Esophagus muscularis mucosa (tissue), 4 donors: ENCODE measurements at regions not wholly inside any gene's neighbourhood (a gene's known extent, or its start where the extent isn't known, plus 50 kb on each side); places are given as distances from the start of the nearest gene placed in this dataset.

ENCODE experiments used
- DNase-seq: peaks from one replicate; pipeline ENCODE4 v3.0.0-alpha.2; 2017; ENCODE audit errors: extremely low spot score
- H3K27ac ChIP-seq, 4 donors: fragments of 200-600 bp; sonication (generic); replicated peaks in 1 of 4; 1 replicate in 3 of 4; 2 replicates in 1 of 4; pipeline ENCODE4 v1.5.1; 2016 to 2019; ENCODE audit warnings: mild to moderate bottlenecking in 1 of 4
- H3K27me3 ChIP-seq, 4 donors: fragments of 200-600 bp; sonication (generic); one replicate each; pipeline versions ENCODE4 v1.5.1 to v1.6.0; 2016 to 2019
- H3K36me3 ChIP-seq, 4 donors: fragments of 200-600 bp; sonication (generic); one replicate each; pipeline ENCODE4 v1.5.1; 2016 to 2019
- H3K4me1 ChIP-seq, 4 donors: fragments of 200-600 bp; sonication (generic); one replicate each; pipeline ENCODE4 v1.5.1; 2016 to 2019
- H3K4me3 ChIP-seq, 4 donors: fragments of 200-600 bp; sonication (generic); 1 replicate in 2 of 4; 2 replicates in 2 of 4; pipeline ENCODE4 v1.5.1; 2016 to 2019; ENCODE audit warnings: mild to moderate bottlenecking in 4 of 4, moderate library complexity in 1 of 4
- H3K9me3 ChIP-seq, 4 donors: fragments of 200-600 bp; sonication (generic); 1 replicate in 3 of 4; 2 replicates in 1 of 4; pipeline ENCODE4 v1.5.1; 2016 to 2019
- CTCF ChIP-seq, 3 experiments: fragments of 200-600 bp in 2 of 3; fragments of 450-650 bp in 1 of 3; sonication (generic) in 2 of 3; IDR thresholded peaks; one replicate each; pipeline ENCODE4 v1.5.1; 2017 to 2019; ENCODE audit warnings: antibody characterized with exemption in 3 of 3, mild to moderate bottlenecking in 2 of 3, moderate library complexity in 1 of 3
- EP300 ChIP-seq: sonication (generic); formaldehyde crosslinking; IDR thresholded peaks from one replicate; pipeline ENCODE4 v1.6.1; 2017; ENCODE audit warnings: antibody characterized with exemption
- POLR2A ChIP-seq: fragments of 450-650 bp; IDR thresholded peaks from one replicate; pipeline ENCODE4 v1.6.1; 2017; ENCODE audit warnings: antibody characterized with exemption, moderate library complexity, mild to moderate bottlenecking, low read depth
- POLR2AphosphoS5 ChIP-seq, 2 donors: sonication (generic); formaldehyde crosslinking; IDR thresholded peaks; one replicate each; pipeline ENCODE4 v1.6.1; 2017; ENCODE audit warnings: antibody characterized with exemption in 2 of 2
- WGBS: methylation state at CpG from one replicate; pipeline ENCODE4 v1.1.5; 2018; 5-methylcytosine and 5-hydroxymethylcytosine counted together
- intact Hi-C: fragments of 100-400 bp; cut with DNase I; formaldehyde crosslinking; loops from one replicate; pipeline ENCODE4 v1.15.1; 2023

GRCh38 chr10:36057731-36058130, 415.6 kb upstream of the FZD8 start:
- no peak for TF ChIP-seq POLR2AphosphoS5 (IDR thresholded peaks at IDR 0.05)
- TF ChIP-seq EP300 = no peak
- TF ChIP-seq POLR2A = no peak
- no peak for TF ChIP-seq CTCF (IDR thresholded peaks at IDR 0.05)
- Histone ChIP-seq H3K9me3 (no peaks in the 10 kb centered on the region), H3K4me1 (no peaks in the 10 kb centered on the region), H3K27ac (no peak overlapping the region), H3K36me3 (no peaks in the 10 kb centered on the region), H3K4me3 (no peak overlapping the region), H3K27me3 (no peaks in the 10 kb centered on the region)
- WGBS = 74% methylated on average over 4 of the region's 4 CpGs
- no peak for DNase-seq
- intact Hi-C loops = no loop called here

DNA sequence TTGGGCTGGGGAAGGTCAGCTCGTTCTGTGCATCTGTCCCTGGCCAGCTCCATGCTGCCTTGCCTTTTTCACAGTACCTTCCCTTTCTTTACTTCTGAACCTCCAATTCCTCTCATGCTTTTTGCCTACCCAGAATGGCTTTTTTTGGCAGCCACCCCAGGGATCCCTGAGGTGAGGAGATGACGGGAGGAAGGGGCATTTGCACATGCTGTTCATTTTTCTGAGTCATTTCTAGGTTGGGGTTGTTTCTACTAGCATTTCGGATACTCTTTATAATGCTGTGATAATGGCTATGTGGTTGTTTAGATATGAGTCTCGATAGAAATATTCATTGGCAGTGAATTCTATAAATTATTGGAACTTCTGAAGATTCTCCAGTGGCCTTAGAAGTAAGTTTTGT, 415.1 kb upstream of the FZD8 start:
- no peaks in the 10 kb centered on the region for H3K36me3 ChIP-seq
- H3K4me3 ChIP-seq = no peak overlapping the region
- DNase-seq = no peak
- no peak for TF ChIP-seq POLR2AphosphoS5 (IDR thresholded peaks at IDR 0.05)
- TF ChIP-seq POLR2A = no peak
- no peak for TF ChIP-seq CTCF (IDR thresholded peaks at IDR 0.05)
- TF ChIP-seq EP300 = no peak
- H3K9me3 ChIP-seq = no peaks in the 10 kb centered on the region
- no peaks in the 10 kb centered on the region for H3K4me1 ChIP-seq
- WGBS = 72% methylated on average over 4 of the region's 4 CpGs
- H3K27ac ChIP-seq = no peak overlapping the region
- no peaks in the 10 kb centered on the region for H3K27me3 ChIP-seq
- intact Hi-C loops = no loop called here

DNA sequence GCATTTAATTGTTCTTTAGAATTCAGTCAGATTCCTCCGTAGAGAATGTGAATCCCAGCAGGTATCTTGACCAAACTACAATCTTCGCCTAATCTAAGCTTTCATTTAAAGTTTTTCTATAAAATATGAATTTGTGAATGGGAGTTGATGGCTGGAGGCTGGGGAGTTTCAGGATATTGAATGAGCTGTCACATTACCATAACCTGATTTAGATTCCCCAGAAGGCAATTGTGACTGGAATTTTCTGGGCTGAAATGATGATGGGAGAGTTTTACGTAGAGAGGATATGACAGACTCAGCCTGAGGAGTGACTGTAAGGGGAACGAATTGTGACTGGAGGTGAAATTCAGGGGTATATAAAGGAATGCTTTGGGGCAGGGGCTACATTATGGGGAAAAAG, 411.7 kb upstream of the FZD8 start:
- 95% methylated on average over 4 of the region's 4 CpGs for WGBS
- TF ChIP-seq POLR2AphosphoS5 (IDR thresholded peaks at IDR 0.05) (no peak), POLR2A (no peak), EP300 (no peak), CTCF (IDR thresholded peaks at IDR 0.05) (no peak)
- intact Hi-C loops = no loop called here

GRCh38 chr10:36053271-36053670, 411.2 kb upstream of the FZD8 start:
- Histone ChIP-seq H3K4me3 (no peak overlapping the region), H3K36me3 (no peaks in the 10 kb centered on the region), H3K4me1 (peaks cover 0 to 13% (median 9%) of the 10 kb centered on the region in 4 donors), H3K27ac (no peak overlapping the region), H3K27me3 (no peaks in the 10 kb centered on the region), H3K9me3 (peaks cover 0 to 4% (median 0%) of the 10 kb centered on the region in 4 donors)
- WGBS = 88% methylated on average over 7 of the region's 7 CpGs
- intact Hi-C loops = no loop called here
- TF ChIP-seq POLR2A (no peak), EP300 (no peak), POLR2AphosphoS5 (IDR thresholded peaks at IDR 0.05) (no peak), CTCF (IDR thresholded peaks at IDR 0.05) (no peak)
- DNase-seq = no peak

More for the DNA sequence above, 411.7 kb upstream of the FZD8 start:
- Histone ChIP-seq H3K36me3 (no peaks in the 10 kb centered on the region), H3K9me3 (peaks cover 0 to under 1% (median 0%) of the 10 kb centered on the region in 4 donors), H3K27me3 (no peaks in the 10 kb centered on the region), H3K4me3 (no peak overlapping the region), H3K4me1 (peaks cover 0 to 13% (median 9%) of the 10 kb centered on the region in 4 donors), H3K27ac (no peak overlapping the region)
- no peak for DNase-seq

GRCh38 chr10:36051500-36051991, 409.4 kb upstream of the FZD8 start:
- H3K36me3 ChIP-seq = no peaks in the 10 kb centered on the region
- intact Hi-C loops = no loop called here
- no peak overlapping the region for H3K27ac ChIP-seq
- DNase-seq = no peak
- TF ChIP-seq POLR2A = no peak
- no peak for TF ChIP-seq CTCF (IDR thresholded peaks at IDR 0.05)
- TF ChIP-seq EP300 = no peak
- TF ChIP-seq POLR2AphosphoS5 (IDR thresholded peaks at IDR 0.05) = no peak
- peaks cover 0 to 13% (median 9%) of the 10 kb centered on the region in 4 donors for H3K4me1 ChIP-seq
- H3K9me3 ChIP-seq = peaks cover 0 to 4% (median 0%) of the 10 kb centered on the region in 4 donors
- no peaks in the 10 kb centered on the region for H3K27me3 ChIP-seq
- H3K4me3 ChIP-seq = no peak overlapping the region
- WGBS = 58% methylated on average over 4 of the region's 4 CpGs
